PC-9 (cell line): ENCODE measurements at regions not wholly inside any gene's neighbourhood (a gene's known extent, or its start where the extent isn't known, plus 50 kb on each side); places are given as distances from the start of the nearest gene placed in this dataset.

Source experiments
- BruUV-seq: library from RNA; stranded (reverse); fragments of 400-500 nt; replicated peaks from 2 replicates; lab custom pipeline; 2021; lab: Mats Ljungman, UMichigan
- CTCF ChIA-PET: fragments of 300-600 bp; sonication (Branson Sonifier 250); formaldehyde crosslinking; loops from one replicate; lab custom pipeline; 2022; ENCODE audit warnings: antibody characterized with exemption; lab: Charles Lee
- POLR2A ChIA-PET: fragments of 300-600 bp; sonication (Branson Sonifier 250); formaldehyde crosslinking; loops from one replicate; lab custom pipeline; 2022; ENCODE audit warnings: antibody characterized with exemption; ENCODE audit not compliant: unreplicated experiment; lab: Charles Lee
- DNase-seq, 2 experiments: peaks; one replicate each; pipeline versions ENCODE4 v3.0.0 to v3.0.0-alpha.2; 2015 to 2022; ENCODE audit warnings: mixed read lengths in 1 of 2
- H2AFZ ChIP-seq: fragments of 200-600 bp; sonication (generic); 2 replicates; pipeline ENCODE4 v1.8.1; 2017; ENCODE audit warnings: antibody characterized with exemption
- H3F3A ChIP-seq: fragments of 200-600 bp; sonication (generic); 2 replicates; pipeline ENCODE4 v1.8.1; 2017; ENCODE audit warnings: antibody characterized with exemption, mild to moderate bottlenecking, low read depth; ENCODE audit not compliant: insufficient read depth
- H3K27ac ChIP-seq: fragments of 200-600 bp; sonication (generic); 2 replicates; pipeline ENCODE4 v1.6.1; 2016; ENCODE audit warnings: mixed run types
- H3K27me3 ChIP-seq: fragments of 200-600 bp; sonication (generic); 2 replicates; pipeline ENCODE4 v1.6.1; 2016; ENCODE audit warnings: low read depth, mixed run types; ENCODE audit not compliant: insufficient read depth
- H3K36me3 ChIP-seq: fragments of 200-600 bp; sonication (generic); 2 replicates; pipeline ENCODE4 v1.6.1; 2016; ENCODE audit warnings: low read depth, mixed run types
- H3K4me1 ChIP-seq: fragments of 200-600 bp; sonication (generic); replicated peaks from 2 replicates; pipeline ENCODE4 v1.6.1; 2016; ENCODE audit warnings: mixed run types; ENCODE audit not compliant: insufficient read depth
- H3K4me2 ChIP-seq: fragments of 200-600 bp; sonication (generic); 2 replicates; pipeline ENCODE4 v1.6.1; 2017; ENCODE audit warnings: mixed run types
- H3K4me3 ChIP-seq: fragments of 200-600 bp; sonication (generic); 2 replicates; pipeline ENCODE4 v1.6.1; 2016; ENCODE audit warnings: mixed run types
- H3K79me2 ChIP-seq: fragments of 200-600 bp; sonication (generic); 2 replicates; pipeline ENCODE4 v1.6.1; 2017; ENCODE audit warnings: low read depth, mixed run types
- H3K9me2 ChIP-seq: fragments of 200-600 bp; sonication (generic); 2 replicates; pipeline ENCODE4 v1.8.1; 2017; ENCODE audit warnings: mild to moderate bottlenecking; ENCODE audit not compliant: insufficient read depth
- H3K9me3 ChIP-seq: fragments of 200-600 bp; sonication (generic); 2 replicates; pipeline ENCODE4 v1.8.1; 2016; ENCODE audit warnings: low read depth; ENCODE audit not compliant: insufficient read depth
- H4K20me1 ChIP-seq: fragments of 200-600 bp; sonication (generic); 2 replicates; pipeline ENCODE4 v1.8.1; 2017; ENCODE audit not compliant: insufficient read depth
- CTCF ChIP-seq: fragments of 200-600 bp; sonication (generic); conservative IDR thresholded peaks from 2 replicates; pipeline ENCODE4 v1.6.1; 2017; ENCODE audit warnings: mixed run types, antibody characterized with exemption, mild to moderate bottlenecking, moderate library complexity
- EZH2 ChIP-seq: fragments of 200-600 bp; sonication (generic); IDR thresholded peaks from 2 replicates; pipeline ENCODE4 v1.8.0; 2017; ENCODE audit warnings: antibody characterized with exemption, low read depth
- intact Hi-C: fragments of 100-400 bp; cut with micrococcal nuclease; formaldehyde crosslinking; loops from one replicate; pipeline ENCODE4 v1.10.0; 2022; ENCODE audit not compliant: unreplicated experiment

- ChIA-PET CTCF (no interaction called here), POLR2A (no interaction called here)
- no peaks in the 10 kb centered on the region for H3K36me3 ChIP-seq
- no peaks in the 10 kb centered on the region for H4K20me1 ChIP-seq
- no peaks in the 10 kb centered on the region for H3K79me2 ChIP-seq
- TF ChIP-seq EZH2: no peak
- TF ChIP-seq CTCF: no peak
- no peaks in the 10 kb centered on the region for H3K4me1 ChIP-seq
- H3K27me3 ChIP-seq: no peaks in the 10 kb centered on the region
- no peak for DNase-seq
- BruUV-seq: no TSS peak
- no peaks in the 10 kb centered on the region for H3K9me3 ChIP-seq
- no peak overlapping the region for H3K27ac ChIP-seq
- no peaks in the 10 kb centered on the region for H3F3A ChIP-seq
- H3K4me3 ChIP-seq: no peak overlapping the region
- no peak overlapping the region for H2AFZ ChIP-seq
- H3K4me2 ChIP-seq: no peak overlapping the region
- intact Hi-C loops: no loop called here
- no peaks in the 10 kb centered on the region for H3K9me2 ChIP-seq
Measured at GRCh38 chr1:163821679-163822078, 499.9 kb downstream of the NUF2 start.

GRCh38 chr1:163823017-163823416 is 501.3 kb downstream of the NUF2 start:
- TF ChIP-seq CTCF (no peak), EZH2 (no peak)
- H3K4me2 ChIP-seq: no peak overlapping the region
- H3K79me2 ChIP-seq: no peaks in the 10 kb centered on the region
- H2AFZ ChIP-seq: no peak overlapping the region
- no peaks in the 10 kb centered on the region for H3K9me3 ChIP-seq
- no peaks in the 10 kb centered on the region for H3K27me3 ChIP-seq
- H3F3A ChIP-seq: no peaks in the 10 kb centered on the region
- no peaks in the 10 kb centered on the region for H4K20me1 ChIP-seq
- no peak overlapping the region for H3K27ac ChIP-seq
- no TSS peak for BruUV-seq
- no peaks in the 10 kb centered on the region for H3K4me1 ChIP-seq
- DNase-seq: no peak
- POLR2A ChIA-PET: no interaction called here
- CTCF ChIA-PET: no interaction called here
- H3K36me3 ChIP-seq: no peaks in the 10 kb centered on the region
- no peaks in the 10 kb centered on the region for H3K9me2 ChIP-seq
- H3K4me3 ChIP-seq: no peak overlapping the region
- intact Hi-C loops: no loop called here

GRCh38 chr1:163824006-163824405 is 502.3 kb downstream of the NUF2 start:
- H3K9me3 ChIP-seq: no peaks in the 10 kb centered on the region
- no TSS peak for BruUV-seq
- CTCF ChIA-PET: no interaction called here
- DNase-seq: no peak
- H2AFZ ChIP-seq: no peak overlapping the region
- TF ChIP-seq EZH2 (no peak), CTCF (no peak)
- intact Hi-C loops: no loop called here
- no peaks in the 10 kb centered on the region for H3K27me3 ChIP-seq
- H3K4me1 ChIP-seq: no peaks in the 10 kb centered on the region
- H4K20me1 ChIP-seq: no peaks in the 10 kb centered on the region
- POLR2A ChIA-PET: no interaction called here
- H3K27ac ChIP-seq: no peak overlapping the region
- no peaks in the 10 kb centered on the region for H3K79me2 ChIP-seq
- no peaks in the 10 kb centered on the region for H3F3A ChIP-seq
- H3K9me2 ChIP-seq: no peaks in the 10 kb centered on the region
- H3K4me3 ChIP-seq: no peak overlapping the region
- no peaks in the 10 kb centered on the region for H3K36me3 ChIP-seq
- no peak overlapping the region for H3K4me2 ChIP-seq
